Activated CD8-positive, alpha-beta T cell treated with anti-CD3 and anti-CD28 coated beads, Interleukin-2, amount 10 ng/mL, durations not matched to agents 7 days and 5 days (primary cell): ENCODE measurements at regions not wholly inside any gene's neighbourhood (a gene's known extent, or its start where the extent isn't known, plus 50 kb on each side); places are given as distances from the start of the nearest gene placed in this dataset.

Source experiments
- ATAC-seq: fragments of 150-1000 bp; cut with Tn5 transposase; one replicate; pipeline ENCODE4 v1.10.0; 2021; ENCODE audit warnings: moderate library complexity
- CTCF ChIA-PET: fragments of 350-600 bp; sonication (Branson Sonifier 250); formaldehyde crosslinking; loops from one replicate; lab custom pipeline; 2021; ENCODE audit warnings: antibody characterized with exemption; lab: Charles Lee
- POLR2A ChIA-PET: fragments of 350-600 bp; sonication (Branson Sonifier 250); formaldehyde crosslinking; loops from one replicate; lab custom pipeline; 2021; ENCODE audit warnings: antibody characterized with exemption; lab: Charles Lee
- DNase-seq: peaks from one replicate; pipeline ENCODE4 v3.0.0-alpha.2; 2020
- H3K27ac Mint-ChIP-seq: one replicate; pipeline ENCODE4 v1.8.0; 2021; ENCODE audit warnings: mild to moderate bottlenecking, mixed read lengths
- H3K27me3 Mint-ChIP-seq: one replicate; pipeline ENCODE4 v1.8.0; 2021; ENCODE audit warnings: low read depth, mixed read lengths
- H3K36me3 Mint-ChIP-seq: one replicate; pipeline ENCODE4 v1.8.0; 2021; ENCODE audit warnings: low read depth, mixed read lengths
- H3K4me1 Mint-ChIP-seq: one replicate; pipeline ENCODE4 v1.8.0; 2021; ENCODE audit warnings: low read depth, mixed read lengths
- H3K4me3 Mint-ChIP-seq: one replicate; pipeline ENCODE4 v1.8.0; 2021; ENCODE audit warnings: mild to moderate bottlenecking, mixed read lengths
- H3K9me3 Mint-ChIP-seq: one replicate; pipeline ENCODE4 v1.8.0; 2022; ENCODE audit warnings: mixed read lengths; ENCODE audit not compliant: insufficient read depth

DNA sequence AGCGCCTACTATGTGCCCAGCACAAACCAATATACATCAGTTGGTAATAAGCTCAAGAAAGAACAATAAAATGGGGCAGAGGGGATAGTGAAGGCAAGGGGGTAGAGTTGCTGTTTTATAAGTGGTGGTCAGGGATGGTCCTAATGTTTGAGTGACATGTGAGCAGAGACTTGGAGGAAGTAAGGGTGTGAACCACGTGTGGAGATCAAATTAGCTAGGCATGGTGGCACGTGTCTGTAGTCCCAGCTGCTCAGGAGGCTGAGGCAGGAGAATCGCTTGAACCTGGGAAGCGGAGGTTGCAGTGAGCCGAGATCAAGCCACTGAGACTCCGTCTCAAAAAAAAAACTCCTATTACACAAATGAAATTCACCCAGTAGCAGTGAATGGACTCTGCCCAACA, 56.5 kb downstream of the IRX6 start:
- Mint-ChIP-seq H3K27me3 (no peaks in the 10 kb centered on the region), H3K9me3 (no peaks in the 10 kb centered on the region), H3K36me3 (no peaks in the 10 kb centered on the region), H3K4me3 (no peak overlapping the region), H3K4me1 (no peaks in the 10 kb centered on the region), H3K27ac (no peak overlapping the region)
- ChIA-PET POLR2A (no interaction called here), CTCF (no interaction called here)
- no peak for ATAC-seq
- no peak for DNase-seq

- Mint-ChIP-seq H3K36me3 (no peaks in the 10 kb centered on the region), H3K27me3 (no peaks in the 10 kb centered on the region), H3K27ac (no peak overlapping the region), H3K4me1 (no peaks in the 10 kb centered on the region), H3K4me3 (no peak overlapping the region), H3K9me3 (no peaks in the 10 kb centered on the region)
- no peak for ATAC-seq
- ChIA-PET CTCF (no interaction called here), POLR2A (no interaction called here)
- no peak for DNase-seq
These were observed 60.6 kb downstream of the IRX6 start for GRCh38 chr16:55384288-55385247.

DNA sequence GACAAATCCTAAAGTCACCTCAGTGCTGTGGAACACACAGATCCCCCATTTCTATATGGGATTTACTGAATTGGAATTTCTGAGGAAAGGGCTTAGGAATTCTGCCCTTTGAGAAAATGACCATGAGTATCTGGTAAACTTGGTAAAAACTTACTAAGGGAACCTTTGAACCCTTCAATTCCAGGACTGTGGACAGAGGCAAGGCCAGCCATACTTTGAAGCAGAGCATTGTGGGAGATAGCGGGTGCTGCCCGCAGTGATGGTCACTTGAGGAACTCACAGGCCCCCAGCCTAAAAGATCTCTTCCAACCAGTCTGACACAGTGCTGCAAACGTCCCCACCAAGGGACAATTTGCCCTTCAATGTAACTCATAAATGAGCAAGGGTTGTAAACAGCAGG, 61.4 kb downstream of the IRX6 start:
- POLR2A ChIA-PET, result no interaction called here
- H3K4me3 Mint-ChIP-seq, result no peak overlapping the region
- CTCF ChIA-PET, result no interaction called here

DNA sequence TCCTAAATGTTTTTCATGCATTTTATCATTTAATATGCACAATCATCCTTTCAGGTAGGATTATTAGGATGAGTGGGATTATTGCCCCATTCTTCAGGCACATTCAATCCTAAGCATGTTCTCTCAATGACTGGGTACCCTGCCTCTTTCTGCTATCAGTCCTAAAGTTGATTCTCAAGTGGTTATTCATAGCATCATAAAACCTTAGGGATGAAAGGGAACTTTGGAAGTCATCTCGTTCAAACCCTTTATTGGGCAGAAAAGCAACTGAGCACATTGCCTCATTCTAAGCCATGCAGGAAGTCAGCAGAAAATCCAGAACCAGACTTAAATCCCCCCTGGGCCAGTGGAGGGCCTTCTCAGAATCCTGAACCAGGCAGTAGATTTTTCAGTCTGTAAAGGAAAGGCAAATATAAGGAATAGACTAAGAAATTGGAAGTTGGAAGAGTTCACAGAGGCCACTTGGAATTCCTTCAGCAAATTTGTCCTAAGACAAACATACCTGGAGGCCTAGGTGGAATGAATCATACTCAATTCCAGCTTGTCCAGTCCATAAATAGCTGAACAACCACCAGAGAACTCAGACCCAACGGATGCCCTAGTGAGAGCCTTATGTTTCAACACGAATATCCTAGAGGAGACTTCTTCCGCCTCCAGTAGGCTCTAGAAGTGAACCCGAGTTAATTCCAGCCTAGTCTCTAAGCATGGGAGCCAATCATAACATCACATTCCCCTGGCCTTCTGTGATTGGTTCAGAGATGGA, 62.7 kb downstream of the IRX6 start:
- ChIA-PET POLR2A (no interaction called here), CTCF (no interaction called here)
- H3K9me3 Mint-ChIP-seq, result no peaks in the 10 kb centered on the region
- H3K4me3 Mint-ChIP-seq, result no peak overlapping the region
- H3K27ac Mint-ChIP-seq, result no peak overlapping the region
- DNase-seq (no peak), ATAC-seq (no peak)
- H3K27me3 Mint-ChIP-seq, result no peaks in the 10 kb centered on the region
- H3K36me3 Mint-ChIP-seq, result no peaks in the 10 kb centered on the region
- H3K4me1 Mint-ChIP-seq, result no peaks in the 10 kb centered on the region

More for the DNA sequence above, 61.4 kb downstream of the IRX6 start:
- no peaks in the 10 kb centered on the region for H3K27me3 Mint-ChIP-seq
- DNase-seq (no peak), ATAC-seq (no peak)
- no peak overlapping the region for H3K27ac Mint-ChIP-seq
- H3K36me3 Mint-ChIP-seq, result no peaks in the 10 kb centered on the region
- H3K4me1 Mint-ChIP-seq, result no peaks in the 10 kb centered on the region
- H3K9me3 Mint-ChIP-seq, result no peaks in the 10 kb centered on the region

DNA sequence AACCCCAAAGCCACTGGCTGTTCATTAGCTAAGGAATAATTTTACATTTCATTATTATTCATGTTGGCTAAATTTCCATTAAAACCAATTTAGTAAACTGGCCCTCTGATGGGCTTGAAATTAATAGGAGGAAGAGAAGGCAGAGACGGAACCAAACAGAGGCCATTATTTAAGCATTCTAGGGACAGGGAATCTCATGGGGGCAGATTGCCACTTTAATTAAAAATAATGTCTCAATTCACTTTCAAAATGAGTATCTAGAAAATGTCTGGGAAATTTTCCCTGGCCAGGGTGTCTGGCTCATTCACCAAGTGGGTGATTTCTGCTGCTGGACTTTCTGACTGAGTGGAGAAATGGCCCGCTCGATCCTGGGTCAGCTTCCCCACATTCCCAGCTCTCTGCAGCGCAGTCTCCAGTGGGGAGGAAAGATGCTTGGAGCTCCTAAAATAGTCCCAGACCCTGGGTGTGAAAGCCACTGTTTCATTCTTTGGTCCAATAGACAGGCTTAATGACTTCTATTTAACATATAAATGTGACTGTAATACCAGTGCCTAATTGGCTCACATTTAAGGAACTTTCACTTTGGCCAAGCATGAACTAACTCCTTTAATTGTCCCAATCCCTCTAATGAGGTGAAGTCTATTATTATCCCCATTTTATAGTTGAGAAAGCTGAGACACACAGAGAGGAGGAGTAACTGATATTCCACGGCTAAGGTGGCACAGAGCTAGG, 64.3 kb downstream of the IRX6 start:
- ChIA-PET CTCF (no interaction called here), POLR2A (no interaction called here)
- Mint-ChIP-seq H3K4me3 (no peak overlapping the region), H3K27me3 (no peaks in the 10 kb centered on the region), H3K4me1 (no peaks in the 10 kb centered on the region), H3K36me3 (no peaks in the 10 kb centered on the region), H3K27ac (no peak overlapping the region), H3K9me3 (no peaks in the 10 kb centered on the region)
- DNase-seq (no peak), ATAC-seq (no peak)

- no peaks in the 10 kb centered on the region for H3K9me3 Mint-ChIP-seq
- DNase-seq, result no peak
- no peaks in the 10 kb centered on the region for H3K27me3 Mint-ChIP-seq
- ChIA-PET POLR2A (no interaction called here), CTCF (no interaction called here)
- H3K36me3 Mint-ChIP-seq, result no peaks in the 10 kb centered on the region
- H3K4me1 Mint-ChIP-seq, result no peaks in the 10 kb centered on the region
- ATAC-seq, result no peak
- no peak overlapping the region for H3K4me3 Mint-ChIP-seq
- H3K27ac Mint-ChIP-seq, result no peak overlapping the region
These were observed 65.5 kb downstream of the IRX6 start for GRCh38 chr16:55389426-55390073.

DNA sequence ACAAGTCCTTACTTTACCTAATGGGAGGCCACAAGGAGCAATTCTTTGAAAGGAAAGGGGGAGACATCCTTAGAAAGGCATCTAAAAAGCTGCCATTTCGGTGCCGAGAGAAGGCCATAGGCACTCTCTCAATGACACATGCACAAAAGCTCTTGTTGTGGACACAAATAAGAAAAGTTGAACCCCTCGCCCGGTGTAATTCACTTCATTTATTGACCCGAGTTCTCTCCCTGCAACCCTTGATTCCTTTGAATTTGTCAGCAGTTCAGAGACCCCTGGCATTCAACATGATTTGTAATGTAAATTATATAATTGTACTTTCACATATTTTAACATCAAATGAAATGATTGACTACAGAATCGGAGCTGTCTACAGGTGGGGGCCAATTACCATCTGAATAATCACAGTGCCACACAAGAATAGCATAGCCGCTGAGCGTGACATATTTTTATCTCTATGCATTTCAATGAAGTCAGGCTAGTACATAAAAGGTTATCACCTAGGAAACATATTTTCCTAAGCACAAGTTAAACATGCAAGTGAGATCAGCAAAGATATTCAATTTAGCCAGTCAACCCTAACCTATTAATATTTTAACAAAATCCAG, 66.7 kb downstream of the IRX6 start:
- no peak overlapping the region for H3K4me3 Mint-ChIP-seq
- CTCF ChIA-PET, result no interaction called here
- no peak overlapping the region for H3K27ac Mint-ChIP-seq
- no peaks in the 10 kb centered on the region for H3K36me3 Mint-ChIP-seq
- no peaks in the 10 kb centered on the region for H3K27me3 Mint-ChIP-seq
- ATAC-seq (no peak), DNase-seq (no peak)
- H3K9me3 Mint-ChIP-seq, result no peaks in the 10 kb centered on the region
- no peaks in the 10 kb centered on the region for H3K4me1 Mint-ChIP-seq
- POLR2A ChIA-PET, result no interaction called here

- ChIA-PET CTCF (no interaction called here), POLR2A (no interaction called here)
- Mint-ChIP-seq H3K9me3 (no peaks in the 10 kb centered on the region), H3K27me3 (no peaks in the 10 kb centered on the region), H3K4me3 (no peak overlapping the region), H3K27ac (no peak overlapping the region), H3K4me1 (no peaks in the 10 kb centered on the region), H3K36me3 (no peaks in the 10 kb centered on the region)
- DNase-seq (no peak), ATAC-seq (no peak)
These were observed 67.9 kb downstream of the IRX6 start for GRCh38 chr16:55391760-55392375.

GRCh38 chr16:55392701-55393100, 68.7 kb downstream of the IRX6 start:
- Mint-ChIP-seq H3K4me3 (no peak overlapping the region), H3K27me3 (no peaks in the 10 kb centered on the region), H3K4me1 (no peaks in the 10 kb centered on the region), H3K9me3 (no peaks in the 10 kb centered on the region), H3K27ac (no peak overlapping the region), H3K36me3 (no peaks in the 10 kb centered on the region)
- POLR2A ChIA-PET, result no interaction called here
- DNase-seq, result no peak
- no peak for ATAC-seq
- CTCF ChIA-PET, result no interaction called here

- Mint-ChIP-seq H3K4me3 (no peak overlapping the region), H3K9me3 (no peaks in the 10 kb centered on the region), H3K4me1 (no peaks in the 10 kb centered on the region), H3K27me3 (no peaks in the 10 kb centered on the region), H3K27ac (no peak overlapping the region), H3K36me3 (no peaks in the 10 kb centered on the region)
- POLR2A ChIA-PET, result no interaction called here
- DNase-seq (no peak), ATAC-seq (no peak)
- CTCF ChIA-PET, result no interaction called here
These were observed 70.0 kb downstream of the IRX6 start for GRCh38 chr16:55393991-55394390.

DNA sequence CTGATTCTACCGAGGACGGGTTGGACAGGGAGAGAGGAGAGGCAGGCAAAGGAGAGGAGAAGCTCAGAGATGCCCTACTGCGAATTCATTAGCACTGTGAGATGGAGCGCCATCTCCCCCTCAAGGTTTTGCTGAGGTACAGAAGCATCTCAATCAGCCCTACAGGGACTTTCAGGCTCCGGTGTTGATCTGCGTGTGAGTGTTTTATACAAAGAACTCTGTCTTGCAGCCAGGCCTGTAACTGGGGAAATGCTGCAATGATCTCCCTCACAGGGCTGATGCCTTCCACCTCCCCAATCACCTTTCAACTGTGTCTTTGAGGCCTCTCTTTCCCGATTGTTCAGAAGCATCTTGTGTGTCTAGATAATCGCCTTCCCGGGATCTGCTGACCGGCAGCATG, 74.8 kb downstream of the IRX6 start:
- Mint-ChIP-seq H3K27me3 (no peaks in the 10 kb centered on the region), H3K4me3 (no peak overlapping the region), H3K4me1 (no peaks in the 10 kb centered on the region), H3K27ac (no peak overlapping the region), H3K9me3 (no peaks in the 10 kb centered on the region), H3K36me3 (no peaks in the 10 kb centered on the region)
- CTCF ChIA-PET, result no interaction called here
- ATAC-seq (no peak), DNase-seq (no peak)
- POLR2A ChIA-PET, result interaction anchor here (0.6 kb wide), 1 partner anchor 674 kb away, joined by 3 read pairs; no protein-coding TSS in a partner anchor
